ENCODE measurements at regions not wholly inside any gene's neighbourhood (a gene's known extent, or its start where the extent isn't known, plus 50 kb on each side); places are given as distances from the start of the nearest gene placed in this dataset.

- no peak for DNase-seq
- ChIA-PET CTCF (interaction anchor here (0.9 to 1.0 kb wide), 2 partner anchors 10 to 13 kb away, joined by 3 read pairs; no protein-coding TSS in a partner anchor), POLR2A (no interaction called here)
- H3K36me3 Mint-ChIP-seq: no peaks in the 10 kb centered on the region
- H3K4me3 ChIP-seq (ENCODE audit: low read length): no peak overlapping the region
- no peaks in the 10 kb centered on the region for H3K9me3 ChIP-seq (ENCODE audit: low read length)
- H3K27me3 Mint-ChIP-seq: peaks cover 6 to 22% of the 10 kb centered on the region in 2 donors
- H3K4me1 ChIP-seq (ENCODE audit: insufficient read depth, low read length): no peaks in the 10 kb centered on the region
- H3K27ac Mint-ChIP-seq: no peak overlapping the region
- H3K9me3 Mint-ChIP-seq: peaks cover 0 to 2% (median 0%) of the 10 kb centered on the region in 5 donors
- no peak overlapping the region for H3K4me3 Mint-ChIP-seq
- no peaks in the 10 kb centered on the region for H3K4me1 Mint-ChIP-seq
- no peaks in the 10 kb centered on the region for H3K36me3 ChIP-seq (ENCODE audit: insufficient read depth, low read length)
- H3K27me3 ChIP-seq (ENCODE audit: insufficient read depth, low read length, poor library complexity, severe bottlenecking): no peaks in the 10 kb centered on the region
- H3K27ac ChIP-seq (ENCODE audit: low read depth, low read length): no peak overlapping the region
Measured at GRCh38 chr13:76656056-76656455, 230.1 kb downstream of the KCTD12 start.

DNA sequence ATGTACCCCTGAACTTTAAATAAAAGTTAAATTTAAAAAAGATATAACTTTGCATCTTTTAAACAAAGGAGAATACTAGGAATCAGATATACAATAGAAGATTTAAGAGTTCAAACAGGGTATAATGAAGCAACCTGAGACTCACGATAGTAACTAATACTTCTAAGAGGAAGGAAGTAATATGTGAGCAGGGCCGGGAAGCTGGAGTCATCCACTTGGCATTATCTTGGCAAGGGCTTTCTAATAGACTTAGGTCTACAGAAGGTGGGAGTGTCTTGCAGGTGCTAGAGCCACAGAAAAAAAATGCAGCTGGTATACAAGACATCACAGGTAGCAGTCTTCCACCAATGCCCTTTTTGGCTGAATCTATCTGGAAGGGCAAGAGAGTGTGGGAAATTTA is 231.9 kb downstream of the KCTD12 start:
- ChIA-PET CTCF (no interaction called here), POLR2A (no interaction called here)
- Histone ChIP-seq H3K36me3 (ENCODE audit: insufficient read depth, low read length) (no peaks in the 10 kb centered on the region), H3K4me1 (ENCODE audit: insufficient read depth, low read length) (no peaks in the 10 kb centered on the region), H3K27ac (ENCODE audit: low read depth, low read length) (no peak overlapping the region), H3K4me3 (ENCODE audit: low read length) (no peak overlapping the region), H3K9me3 (ENCODE audit: low read length) (no peaks in the 10 kb centered on the region), H3K27me3 (ENCODE audit: insufficient read depth, low read length, poor library complexity, severe bottlenecking) (no peaks in the 10 kb centered on the region)
- DNase-seq: no peak
- H3K9me3 Mint-ChIP-seq: peaks cover 0 to 2% (median 0%) of the 10 kb centered on the region in 5 donors
- H3K27me3 Mint-ChIP-seq: peaks cover 8 to 26% of the 10 kb centered on the region in 2 donors
- H3K36me3 Mint-ChIP-seq: no peaks in the 10 kb centered on the region
- no peak overlapping the region for H3K27ac Mint-ChIP-seq
- no peaks in the 10 kb centered on the region for H3K4me1 Mint-ChIP-seq
- H3K4me3 Mint-ChIP-seq: no peak overlapping the region

GRCh38 chr13:76651286-76651685 is 234.9 kb downstream of the KCTD12 start:
- Mint-ChIP-seq H3K27me3 (peaks cover 9 to 25% of the 10 kb centered on the region in 2 donors), H3K36me3 (no peaks in the 10 kb centered on the region), H3K4me3 (no peak overlapping the region), H3K4me1 (no peaks in the 10 kb centered on the region), H3K9me3 (no peaks in the 10 kb centered on the region), H3K27ac (no peak overlapping the region)
- DNase-seq: no peak
- Histone ChIP-seq H3K4me1 (ENCODE audit: insufficient read depth, low read length) (no peaks in the 10 kb centered on the region), H3K27me3 (ENCODE audit: insufficient read depth, low read length, poor library complexity, severe bottlenecking) (no peaks in the 10 kb centered on the region), H3K4me3 (ENCODE audit: low read length) (no peak overlapping the region), H3K27ac (ENCODE audit: low read depth, low read length) (no peak overlapping the region), H3K9me3 (ENCODE audit: low read length) (no peaks in the 10 kb centered on the region), H3K36me3 (ENCODE audit: insufficient read depth, low read length) (no peaks in the 10 kb centered on the region)
- CTCF ChIA-PET: no interaction called here
- POLR2A ChIA-PET: no interaction called here

DNA sequence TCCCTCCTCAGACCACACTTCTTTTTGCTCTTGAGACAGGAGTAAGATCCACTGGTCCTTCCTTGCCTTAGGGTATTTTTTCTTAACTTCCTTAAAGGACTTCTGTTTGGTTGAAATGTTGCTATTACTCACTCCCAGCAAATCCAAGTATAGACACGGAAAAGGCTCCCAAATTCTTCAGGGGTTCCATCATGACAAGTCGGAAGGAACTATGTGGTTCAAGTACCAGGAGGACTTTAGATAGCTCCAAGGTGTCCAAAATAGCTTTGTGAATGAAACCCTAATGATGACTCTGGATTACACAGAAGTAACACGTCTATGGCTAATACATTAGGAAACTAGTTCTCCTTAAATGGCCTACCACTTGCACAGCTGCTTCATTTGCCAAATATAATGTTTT is 238.7 kb downstream of the KCTD12 start:
- no peaks in the 10 kb centered on the region for H3K4me1 Mint-ChIP-seq
- CTCF ChIA-PET: no interaction called here
- POLR2A ChIA-PET: no interaction called here
- Histone ChIP-seq H3K36me3 (ENCODE audit: insufficient read depth, low read length) (no peaks in the 10 kb centered on the region), H3K27me3 (ENCODE audit: insufficient read depth, low read length, poor library complexity, severe bottlenecking) (no peaks in the 10 kb centered on the region), H3K27ac (ENCODE audit: low read depth, low read length) (no peak overlapping the region), H3K4me3 (ENCODE audit: low read length) (no peak overlapping the region), H3K4me1 (ENCODE audit: insufficient read depth, low read length) (no peaks in the 10 kb centered on the region), H3K9me3 (ENCODE audit: low read length) (no peaks in the 10 kb centered on the region)
- no peak for DNase-seq
- peaks cover 4 to 18% of the 10 kb centered on the region in 2 donors for H3K27me3 Mint-ChIP-seq
- H3K27ac Mint-ChIP-seq: no peak overlapping the region
- H3K4me3 Mint-ChIP-seq: no peak overlapping the region
- H3K36me3 Mint-ChIP-seq: no peaks in the 10 kb centered on the region
- H3K9me3 Mint-ChIP-seq: no peaks in the 10 kb centered on the region

DNA sequence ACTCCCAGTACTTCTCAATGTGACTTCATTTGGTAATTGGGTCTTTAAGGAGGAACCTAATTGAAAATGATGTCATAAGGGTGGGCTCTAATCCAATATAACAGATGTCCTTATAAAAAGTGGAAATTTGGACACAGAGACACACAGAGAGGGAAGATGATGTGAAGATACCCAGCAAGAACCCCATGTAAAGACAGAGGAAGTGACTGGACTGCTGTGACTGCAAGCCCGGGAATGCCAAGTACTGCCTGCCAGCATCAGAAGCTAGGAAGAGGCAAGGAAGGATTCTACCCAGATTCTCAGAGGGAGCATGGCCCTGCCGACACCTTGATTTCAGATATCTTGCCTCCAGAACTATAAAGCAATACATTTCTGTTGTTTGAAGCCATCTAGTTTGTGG is 239.3 kb downstream of the KCTD12 start:
- Mint-ChIP-seq H3K27me3 (peaks cover 4 to 15% of the 10 kb centered on the region in 2 donors), H3K9me3 (peaks cover 0 to 2% (median 0%) of the 10 kb centered on the region in 5 donors), H3K27ac (no peak overlapping the region), H3K4me1 (no peaks in the 10 kb centered on the region), H3K36me3 (no peaks in the 10 kb centered on the region), H3K4me3 (no peak overlapping the region)
- Histone ChIP-seq H3K4me1 (ENCODE audit: insufficient read depth, low read length) (no peaks in the 10 kb centered on the region), H3K27ac (ENCODE audit: low read depth, low read length) (no peak overlapping the region), H3K36me3 (ENCODE audit: insufficient read depth, low read length) (no peaks in the 10 kb centered on the region), H3K4me3 (ENCODE audit: low read length) (no peak overlapping the region), H3K27me3 (ENCODE audit: insufficient read depth, low read length, poor library complexity, severe bottlenecking) (no peaks in the 10 kb centered on the region), H3K9me3 (ENCODE audit: low read length) (no peaks in the 10 kb centered on the region)
- POLR2A ChIA-PET: no interaction called here
- CTCF ChIA-PET: no interaction called here
- DNase-seq: no peak

DNA sequence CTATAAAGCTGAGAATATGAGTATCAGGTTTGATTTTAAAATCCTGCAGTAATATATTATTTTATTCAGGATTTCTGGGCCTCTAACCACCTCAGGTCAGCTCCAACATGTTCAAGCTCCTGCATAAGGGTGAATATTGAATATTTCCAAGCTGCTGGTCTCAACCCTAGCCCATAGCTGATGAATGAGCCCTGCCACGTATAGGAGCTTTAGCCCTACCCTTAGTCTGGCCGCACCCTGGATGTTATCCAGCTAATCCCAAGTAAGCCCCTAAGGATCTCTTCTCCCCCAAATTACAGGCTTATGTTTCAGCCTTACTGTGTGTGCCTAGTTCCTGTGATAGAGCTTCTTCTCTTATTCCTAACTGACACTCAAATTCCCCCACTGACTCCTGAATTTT is 240.6 kb downstream of the KCTD12 start:
- CTCF ChIA-PET: no interaction called here
- no peak overlapping the region for H3K4me3 ChIP-seq (ENCODE audit: low read length)
- no peaks in the 10 kb centered on the region for H3K4me1 Mint-ChIP-seq
- H3K4me1 ChIP-seq (ENCODE audit: insufficient read depth, low read length): no peaks in the 10 kb centered on the region
- H3K27ac ChIP-seq (ENCODE audit: low read depth, low read length): no peak overlapping the region
- no peak for DNase-seq
- H3K9me3 Mint-ChIP-seq: peaks cover 0 to 2% (median 0%) of the 10 kb centered on the region in 5 donors
- no peak overlapping the region for H3K27ac Mint-ChIP-seq
- H3K27me3 Mint-ChIP-seq: peaks cover 4 to 5% of the 10 kb centered on the region in 2 donors
- H3K9me3 ChIP-seq (ENCODE audit: low read length): no peaks in the 10 kb centered on the region
- H3K4me3 Mint-ChIP-seq: no peak overlapping the region
- no peaks in the 10 kb centered on the region for H3K36me3 Mint-ChIP-seq
- no peaks in the 10 kb centered on the region for H3K27me3 ChIP-seq (ENCODE audit: insufficient read depth, low read length, poor library complexity, severe bottlenecking)
- H3K36me3 ChIP-seq (ENCODE audit: insufficient read depth, low read length): no peaks in the 10 kb centered on the region
- POLR2A ChIA-PET: no interaction called here

- H3K4me3 Mint-ChIP-seq: no peak overlapping the region
- peaks cover 0 to 2% (median 0%) of the 10 kb centered on the region in 5 donors for H3K9me3 Mint-ChIP-seq
- Histone ChIP-seq H3K9me3 (ENCODE audit: low read length) (no peaks in the 10 kb centered on the region), H3K36me3 (ENCODE audit: insufficient read depth, low read length) (no peaks in the 10 kb centered on the region), H3K27me3 (ENCODE audit: insufficient read depth, low read length, poor library complexity, severe bottlenecking) (no peaks in the 10 kb centered on the region), H3K4me1 (ENCODE audit: insufficient read depth, low read length) (no peaks in the 10 kb centered on the region), H3K4me3 (ENCODE audit: low read length) (no peak overlapping the region), H3K27ac (ENCODE audit: low read depth, low read length) (no peak overlapping the region)
- H3K36me3 Mint-ChIP-seq: no peaks in the 10 kb centered on the region
- H3K4me1 Mint-ChIP-seq: no peaks in the 10 kb centered on the region
- POLR2A ChIA-PET: no interaction called here
- H3K27ac Mint-ChIP-seq: peak overlapping the region in 1 of 8 donors; percentile 36
- CTCF ChIA-PET: no interaction called here
- H3K27me3 Mint-ChIP-seq: peaks cover 4% of the 10 kb centered on the region in 2 donors
- DNase-seq: no peak
Measured at GRCh38 chr13:76644906-76645305, 241.3 kb downstream of the KCTD12 start.

DNA sequence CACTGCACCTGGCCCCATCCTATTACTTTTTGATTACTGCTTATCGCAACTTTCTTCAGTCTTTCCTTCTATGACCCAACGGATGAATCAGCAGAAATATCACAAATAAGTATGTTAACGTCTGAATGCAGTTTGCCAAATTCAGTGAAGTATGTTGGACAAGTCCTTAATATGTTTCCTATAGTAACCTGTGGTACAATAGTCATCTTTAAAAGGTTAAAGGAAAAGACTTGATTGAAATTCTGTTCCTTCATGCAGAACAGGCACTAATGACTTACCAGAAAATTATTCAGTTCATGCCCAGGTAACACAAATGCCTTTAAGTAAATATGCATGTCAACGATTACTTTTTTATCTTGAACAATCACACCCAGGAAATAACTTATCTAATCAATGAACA is 242.6 kb downstream of the KCTD12 start:
- Mint-ChIP-seq H3K4me3 (no peak overlapping the region), H3K27me3 (peaks cover 3 to 7% of the 10 kb centered on the region in 2 donors), H3K36me3 (no peaks in the 10 kb centered on the region), H3K9me3 (peaks cover 0 to 3% (median 0%) of the 10 kb centered on the region in 5 donors), H3K27ac (no peak overlapping the region), H3K4me1 (no peaks in the 10 kb centered on the region)
- no peak for DNase-seq
- ChIA-PET CTCF (no interaction called here), POLR2A (no interaction called here)
- Histone ChIP-seq H3K4me3 (ENCODE audit: low read length) (no peak overlapping the region), H3K27ac (ENCODE audit: low read depth, low read length) (no peak overlapping the region), H3K9me3 (ENCODE audit: low read length) (no peaks in the 10 kb centered on the region), H3K36me3 (ENCODE audit: insufficient read depth, low read length) (no peaks in the 10 kb centered on the region), H3K4me1 (ENCODE audit: insufficient read depth, low read length) (no peaks in the 10 kb centered on the region), H3K27me3 (ENCODE audit: insufficient read depth, low read length, poor library complexity, severe bottlenecking) (no peaks in the 10 kb centered on the region)

GRCh38 chr13:76641056-76641455 is 245.1 kb downstream of the KCTD12 start:
- Mint-ChIP-seq H3K4me1 (no peaks in the 10 kb centered on the region), H3K9me3 (peaks cover 0 to 3% (median 0%) of the 10 kb centered on the region in 5 donors), H3K4me3 (no peak overlapping the region), H3K36me3 (no peaks in the 10 kb centered on the region), H3K27me3 (peaks cover 0 to 3% of the 10 kb centered on the region in 2 donors), H3K27ac (no peak overlapping the region)
- Histone ChIP-seq H3K36me3 (ENCODE audit: insufficient read depth, low read length) (no peaks in the 10 kb centered on the region), H3K9me3 (ENCODE audit: low read length) (no peaks in the 10 kb centered on the region), H3K4me3 (ENCODE audit: low read length) (no peak overlapping the region), H3K27me3 (ENCODE audit: insufficient read depth, low read length, poor library complexity, severe bottlenecking) (no peaks in the 10 kb centered on the region), H3K27ac (ENCODE audit: low read depth, low read length) (no peak overlapping the region), H3K4me1 (ENCODE audit: insufficient read depth, low read length) (no peaks in the 10 kb centered on the region)
- CTCF ChIA-PET: no interaction called here
- POLR2A ChIA-PET: no interaction called here
- DNase-seq: no peak

Measured in CD8-positive, alpha-beta memory T cell (primary cell).